ENCODE measurements at regions not wholly inside any gene's neighbourhood (a gene's known extent, or its start where the extent isn't known, plus 50 kb on each side); places are given as distances from the start of the nearest gene placed in this dataset.
"Not testable (repeated sequence)": the region's sequence is repeated elsewhere in the genome, so short reads cannot be mapped to it uniquely, and the experiment has no call there.

DNA sequence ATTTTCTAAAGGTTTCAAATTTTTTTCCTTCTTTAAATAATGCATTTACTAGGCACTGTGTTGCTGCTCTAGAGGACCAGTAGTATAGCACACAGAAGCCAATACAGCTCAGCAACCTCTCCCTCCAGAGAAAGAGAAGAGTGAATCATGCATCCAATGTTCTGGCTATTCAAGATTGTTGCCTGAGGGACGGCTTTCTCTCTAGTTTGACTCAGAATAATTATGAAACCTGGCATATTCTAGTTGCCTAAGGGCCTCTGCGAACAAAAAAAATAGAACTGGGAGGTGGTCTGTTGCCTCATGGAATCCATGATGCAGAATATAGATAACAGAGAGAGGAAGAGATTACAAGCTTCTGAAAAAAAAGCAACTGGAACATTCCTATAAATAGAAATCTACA lies 1233.3 kb upstream of the PABPC4L start:
- intact Hi-C loops (cut with DNase I) = no loop called here
- no peak overlapping the region for H3K27ac ChIP-seq (ENCODE audit: low read length)
- H3K4me3 ChIP-seq (ENCODE audit: low read length) = no peak overlapping the region
- H3K9me3 ChIP-seq (ENCODE audit: control insufficient read depth, low read length) = no peaks in the 10 kb centered on the region
- H3K27me3 ChIP-seq (ENCODE audit: control insufficient read depth, insufficient read depth) = no peaks in the 10 kb centered on the region
- ATAC-seq (no peak), DNase-seq (no peak)
- WGBS = 58% methylated on average over 2 of the region's 2 CpGs
- no peaks in the 10 kb centered on the region for H3K4me1 ChIP-seq (ENCODE audit: control insufficient read depth, insufficient read depth, low read length)

DNA sequence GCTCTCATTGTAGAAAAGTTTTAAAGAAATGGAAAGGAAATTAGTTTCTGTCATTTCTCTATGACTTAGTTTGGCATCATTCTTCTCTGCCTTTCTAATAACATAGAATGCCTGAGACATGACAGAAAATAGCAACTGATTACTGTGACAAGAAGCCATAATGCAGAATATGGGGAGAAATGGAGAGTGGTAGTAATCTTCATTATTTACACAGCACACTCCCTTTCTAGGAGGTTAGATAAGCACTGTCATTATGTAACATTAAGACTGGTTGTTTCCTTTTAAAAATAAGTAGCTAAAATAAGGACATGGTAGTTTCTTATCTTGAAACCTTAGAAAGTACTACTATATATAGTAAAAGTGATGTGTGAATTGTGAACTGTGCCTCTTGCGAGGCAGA lies 1227.9 kb upstream of the PABPC4L start:
- no peak for DNase-seq
- Histone ChIP-seq H3K27me3 (ENCODE audit: control insufficient read depth, insufficient read depth) (no peaks in the 10 kb centered on the region), H3K4me3 (ENCODE audit: low read length) (no peak overlapping the region), H3K9me3 (ENCODE audit: control insufficient read depth, low read length) (no peaks in the 10 kb centered on the region), H3K27ac (ENCODE audit: low read length) (no peak overlapping the region), H3K4me1 (ENCODE audit: control insufficient read depth, insufficient read depth, low read length) (no peaks in the 10 kb centered on the region)
- 65% methylated on average over 1 of the region's 1 CpG for WGBS
- ATAC-seq = no peak
- intact Hi-C loops (cut with DNase I) = no loop called here

DNA sequence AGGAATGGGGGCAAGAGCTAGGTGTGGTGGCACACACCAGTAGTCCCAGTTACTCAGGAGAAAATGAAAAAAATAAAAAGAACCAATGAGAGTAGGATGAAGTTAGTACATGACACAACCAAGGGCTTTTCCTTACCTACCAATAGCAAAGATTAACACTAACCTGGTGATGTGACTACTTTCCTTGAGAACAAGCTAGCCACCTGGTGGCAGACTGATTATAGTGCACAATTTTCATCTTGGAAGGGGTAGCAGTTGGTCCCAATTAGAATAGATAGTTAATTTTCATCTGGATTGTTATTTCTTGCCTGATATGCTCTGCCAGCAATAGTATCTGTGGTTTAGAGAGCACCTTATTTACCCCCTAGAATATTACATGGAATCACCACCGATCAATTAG lies 1216.8 kb upstream of the PABPC4L start:
- no peaks in the 10 kb centered on the region for H3K9me3 ChIP-seq (ENCODE audit: control insufficient read depth, low read length)
- 92% methylated on average over 1 of the region's 1 CpG for whole genome bisulfite sequencing
- intact Hi-C loops (cut with DNase I) = no loop called here
- no peak for ATAC-seq
- no peak overlapping the region for H3K4me3 ChIP-seq (ENCODE audit: low read length)
- H3K4me1 ChIP-seq (ENCODE audit: control insufficient read depth, insufficient read depth, low read length) = no peaks in the 10 kb centered on the region
- H3K27me3 ChIP-seq (ENCODE audit: control insufficient read depth, insufficient read depth) = no peaks in the 10 kb centered on the region
- DNase-seq = no peak
- H3K27ac ChIP-seq (ENCODE audit: low read length) = no peak overlapping the region

DNA sequence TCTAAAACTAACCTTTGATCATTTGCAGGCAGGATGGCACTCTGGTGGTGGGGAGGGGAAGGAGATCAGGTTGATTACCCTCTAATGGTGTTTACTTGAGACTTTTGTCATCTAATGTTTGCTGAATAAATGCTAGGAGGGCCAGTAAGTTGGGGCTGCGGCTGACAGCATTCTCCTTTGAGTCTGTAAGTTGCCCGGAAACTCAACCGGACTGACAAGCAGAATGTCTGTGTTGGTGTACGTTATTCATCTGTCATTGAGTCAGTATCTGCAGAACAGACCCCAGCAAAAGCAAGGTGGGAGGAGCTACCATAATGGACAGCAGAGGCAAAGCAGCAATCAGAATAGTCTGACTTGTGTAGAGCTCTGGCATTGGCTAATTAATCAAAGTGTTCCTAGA lies 1210.6 kb upstream of the PABPC4L start:
- no peak overlapping the region for H3K27ac ChIP-seq (ENCODE audit: low read length)
- H3K4me1 ChIP-seq (ENCODE audit: control insufficient read depth, insufficient read depth, low read length) = no peaks in the 10 kb centered on the region
- no peaks in the 10 kb centered on the region for H3K27me3 ChIP-seq (ENCODE audit: control insufficient read depth, insufficient read depth)
- DNase-seq (no peak), ATAC-seq (no peak)
- intact Hi-C loops (cut with DNase I) = no loop called here
- WGBS = 51% methylated on average over 4 of the region's 4 CpGs
- H3K4me3 ChIP-seq (ENCODE audit: low read length) = no peak overlapping the region
- H3K9me3 ChIP-seq (ENCODE audit: control insufficient read depth, low read length) = no peaks in the 10 kb centered on the region

DNA sequence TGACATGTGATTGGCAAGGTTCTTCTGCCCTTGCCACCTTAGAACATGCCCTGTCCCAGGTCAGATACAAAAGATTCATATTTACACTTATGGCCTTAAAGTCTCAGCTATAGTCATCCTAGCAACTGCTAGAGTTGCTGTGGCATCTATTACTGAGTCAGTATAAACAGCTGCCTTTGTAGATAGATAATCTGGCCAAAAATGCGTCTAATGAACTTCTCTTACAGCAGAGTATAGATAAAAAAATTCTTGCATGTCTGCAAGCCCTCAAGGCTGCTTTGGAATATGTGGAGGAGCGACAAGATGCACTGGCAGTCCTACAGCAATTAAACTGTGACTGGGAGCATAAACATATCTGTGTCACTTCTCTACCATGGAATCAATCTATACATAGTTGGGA lies 1209.7 kb upstream of the PABPC4L start:
- H3K9me3 ChIP-seq (ENCODE audit: control insufficient read depth, low read length) = no peaks in the 10 kb centered on the region
- no peak for DNase-seq
- H3K27me3 ChIP-seq (ENCODE audit: control insufficient read depth, insufficient read depth) = no peaks in the 10 kb centered on the region
- WGBS = 40% methylated on average over 2 of the region's 2 CpGs
- ATAC-seq = no peak
- no peaks in the 10 kb centered on the region for H3K4me1 ChIP-seq (ENCODE audit: control insufficient read depth, insufficient read depth, low read length)
- H3K27ac ChIP-seq (ENCODE audit: low read length) = no peak overlapping the region
- intact Hi-C loops (cut with DNase I) = no loop called here
- no peak overlapping the region for H3K4me3 ChIP-seq (ENCODE audit: low read length)

DNA sequence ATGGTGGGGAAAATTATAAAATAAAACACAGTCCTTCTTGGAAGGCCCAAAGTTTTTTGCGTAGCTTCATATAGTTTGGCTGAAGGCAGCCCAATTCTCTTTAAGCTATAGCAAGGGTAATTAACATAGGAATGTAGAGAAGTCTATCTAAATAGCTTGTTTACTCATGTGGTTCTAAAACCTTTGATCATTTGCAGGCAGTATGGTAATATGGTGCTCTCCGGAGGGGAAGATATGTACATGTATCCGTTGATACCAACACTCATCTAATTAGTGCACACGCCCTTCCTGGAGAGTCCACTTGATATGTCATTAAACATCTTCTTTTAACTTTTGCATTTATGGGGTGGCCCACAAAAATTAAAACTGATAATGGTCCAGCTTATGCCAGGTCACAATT lies 1207.7 kb upstream of the PABPC4L start:
- H3K27me3 ChIP-seq (ENCODE audit: control insufficient read depth, insufficient read depth); H3K4me1 ChIP-seq (ENCODE audit: control insufficient read depth, insufficient read depth, low read length); ATAC-seq; H3K9me3 ChIP-seq (ENCODE audit: control insufficient read depth, low read length); DNase-seq; H3K27ac ChIP-seq (ENCODE audit: low read length); H3K4me3 ChIP-seq (ENCODE audit: low read length); intact Hi-C loops (cut with DNase I): not testable (repeated sequence)
- WGBS = 84% methylated on average over 4 of the region's 4 CpGs

DNA sequence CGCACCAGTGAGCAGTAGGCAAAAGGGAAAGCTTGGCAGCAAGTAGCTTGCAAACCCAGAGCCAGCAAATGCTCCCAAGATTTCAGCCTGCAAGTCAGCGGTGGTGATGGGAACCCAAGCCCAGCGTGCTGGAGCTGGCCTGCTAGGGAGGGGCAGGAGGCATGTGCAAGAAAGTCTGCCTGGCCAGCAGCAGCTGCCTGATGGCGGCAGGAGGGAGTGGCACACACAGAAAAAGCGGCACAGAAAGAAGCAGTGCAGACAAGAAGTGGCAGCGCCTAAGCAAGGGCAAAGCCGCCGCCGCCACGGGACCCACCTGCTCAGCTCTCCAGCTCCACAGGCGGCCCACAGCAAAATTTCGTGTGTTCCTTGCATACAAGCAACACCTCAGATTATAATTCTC lies 1206.5 kb upstream of the PABPC4L start:
- ATAC-seq = no peak
- peak in 1 of 3 donors; percentile 18 for DNase-seq
- Histone ChIP-seq H3K4me3 (ENCODE audit: low read length) (no peak overlapping the region), H3K27ac (ENCODE audit: low read length) (no peak overlapping the region), H3K9me3 (ENCODE audit: control insufficient read depth, low read length) (no peaks in the 10 kb centered on the region), H3K27me3 (ENCODE audit: control insufficient read depth, insufficient read depth) (no peaks in the 10 kb centered on the region), H3K4me1 (ENCODE audit: control insufficient read depth, insufficient read depth, low read length) (no peaks in the 10 kb centered on the region)
- WGBS = 90% methylated on average over 12 of the region's 12 CpGs
- intact Hi-C loops (cut with DNase I) = no loop called here

DNA sequence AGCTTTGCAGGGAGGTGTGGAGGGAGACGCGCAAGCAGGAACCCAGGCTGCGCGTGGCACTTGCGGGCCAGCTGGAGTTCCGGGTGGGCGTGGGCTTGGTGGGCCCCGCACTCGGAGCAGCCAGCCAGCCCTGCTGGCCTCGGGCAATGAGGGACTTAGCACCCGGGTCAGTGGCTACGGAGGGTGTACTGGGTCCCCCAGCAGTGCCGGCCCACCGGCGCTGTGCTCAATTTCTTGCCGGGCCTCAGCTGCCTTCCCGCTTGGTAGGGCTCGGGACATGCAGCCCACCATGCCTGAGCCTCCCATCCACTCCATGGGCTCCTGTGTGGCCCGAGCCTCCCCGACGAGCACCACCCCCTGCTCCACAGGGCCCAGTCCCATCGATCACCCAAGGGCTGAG lies 1205.0 kb upstream of the PABPC4L start:
- intact Hi-C loops (cut with DNase I); H3K27ac ChIP-seq (ENCODE audit: low read length); H3K27me3 ChIP-seq (ENCODE audit: control insufficient read depth, insufficient read depth); H3K4me1 ChIP-seq (ENCODE audit: control insufficient read depth, insufficient read depth, low read length); H3K9me3 ChIP-seq (ENCODE audit: control insufficient read depth, low read length); H3K4me3 ChIP-seq (ENCODE audit: low read length); ATAC-seq: not testable (repeated sequence)
- peak in 1 of 3 donors; percentile 31 for DNase-seq
- 92% methylated on average over 22 of the region's 22 CpGs for WGBS

DNA sequence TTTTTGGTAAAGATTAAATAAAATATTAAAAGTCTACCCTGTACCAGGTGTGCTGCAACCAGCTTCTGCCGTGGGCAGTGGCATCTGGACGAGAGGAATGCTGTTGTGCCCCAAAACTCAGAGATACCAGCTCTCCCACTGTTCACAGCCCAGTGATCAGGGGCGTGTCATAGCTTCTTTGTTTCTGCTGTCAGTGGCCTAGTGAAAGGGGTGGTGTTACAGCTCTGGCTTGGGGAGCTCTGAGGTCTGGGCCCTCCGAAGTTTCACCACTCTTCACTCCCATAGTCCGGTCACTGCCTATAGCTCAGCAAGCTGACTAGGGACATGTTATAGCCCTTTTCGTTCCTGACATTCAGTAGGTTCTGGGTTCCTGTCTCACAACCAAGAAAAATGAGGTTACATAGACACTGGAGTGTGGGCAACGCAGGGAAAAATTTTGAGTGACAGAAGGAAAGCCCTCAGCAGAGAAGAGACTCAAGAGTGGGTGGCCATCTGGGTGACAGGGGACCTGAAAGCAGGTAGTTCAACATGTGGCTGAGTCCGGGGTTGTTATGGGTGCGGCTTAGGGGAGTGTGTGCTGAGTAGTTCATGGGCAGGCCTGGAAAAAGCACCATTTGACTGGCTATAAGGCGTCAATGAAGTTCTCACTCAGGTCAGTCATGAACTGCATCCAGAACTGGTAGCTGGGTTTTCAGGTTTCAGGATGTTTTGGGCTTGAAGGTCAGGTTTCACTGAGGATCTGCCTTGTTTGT lies 1184.4 kb upstream of the PABPC4L start:
- no peak overlapping the region for H3K27ac ChIP-seq (ENCODE audit: low read length)
- H3K27me3 ChIP-seq (ENCODE audit: control insufficient read depth, insufficient read depth) = no peaks in the 10 kb centered on the region
- WGBS = 83% methylated on average over 10 of the region's 10 CpGs
- no peak for ATAC-seq
- intact Hi-C loops (cut with DNase I) = no loop called here
- H3K9me3 ChIP-seq (ENCODE audit: control insufficient read depth, low read length) = no peaks in the 10 kb centered on the region
- no peaks in the 10 kb centered on the region for H3K4me1 ChIP-seq (ENCODE audit: control insufficient read depth, insufficient read depth, low read length)
- no peak for DNase-seq
- H3K4me3 ChIP-seq (ENCODE audit: low read length) = no peak overlapping the region

DNA sequence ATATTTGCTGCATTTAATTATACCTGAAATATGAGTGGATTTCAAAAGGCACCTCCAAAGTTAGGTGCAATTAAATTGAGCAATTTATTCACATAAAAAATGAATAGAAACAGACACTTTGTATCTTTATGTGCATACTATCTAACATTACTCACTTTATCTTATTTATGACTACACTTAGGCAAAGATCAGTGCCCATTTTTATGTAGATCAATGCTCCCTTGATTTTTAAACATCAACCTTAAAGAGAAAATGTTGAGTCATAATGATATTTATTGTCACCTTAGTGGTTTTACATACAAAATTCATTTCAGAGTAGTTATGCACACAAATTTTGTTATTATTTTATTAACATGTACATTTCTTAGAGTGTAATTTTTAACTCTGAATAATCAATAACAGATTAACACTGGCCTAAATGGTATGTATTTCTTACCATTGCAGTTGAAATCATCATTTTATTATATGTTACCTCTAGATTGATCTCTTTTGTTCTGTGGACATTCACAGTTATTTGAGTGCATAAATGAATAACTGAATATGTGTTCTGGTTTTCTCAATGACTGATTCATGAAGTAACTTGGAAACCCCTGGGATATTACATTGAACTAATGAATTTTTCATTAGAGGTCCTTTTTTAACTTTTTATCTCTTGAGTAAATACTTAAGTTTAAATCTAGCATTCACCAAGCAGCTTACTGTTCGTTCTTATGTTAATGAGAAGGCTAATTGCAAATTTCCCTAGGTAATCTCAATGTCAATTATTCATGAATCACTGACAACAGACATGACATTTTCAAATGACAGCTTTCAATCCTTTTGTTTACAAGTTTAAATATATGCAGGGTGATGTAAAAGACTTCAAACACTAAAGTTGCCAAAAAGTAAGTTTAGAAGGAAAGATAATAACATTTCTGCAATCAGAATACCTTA lies 1182.0 kb upstream of the PABPC4L start:
- ATAC-seq (no peak), DNase-seq (no peak)
- Histone ChIP-seq H3K4me1 (ENCODE audit: control insufficient read depth, insufficient read depth, low read length) (no peaks in the 10 kb centered on the region), H3K9me3 (ENCODE audit: control insufficient read depth, low read length) (no peaks in the 10 kb centered on the region), H3K27me3 (ENCODE audit: control insufficient read depth, insufficient read depth) (no peaks in the 10 kb centered on the region), H3K4me3 (ENCODE audit: low read length) (no peak overlapping the region), H3K27ac (ENCODE audit: low read length) (no peak overlapping the region)
- WGBS = 49% methylated on average over 1 of the region's 1 CpG
- intact Hi-C loops (cut with DNase I) = no loop called here

DNA sequence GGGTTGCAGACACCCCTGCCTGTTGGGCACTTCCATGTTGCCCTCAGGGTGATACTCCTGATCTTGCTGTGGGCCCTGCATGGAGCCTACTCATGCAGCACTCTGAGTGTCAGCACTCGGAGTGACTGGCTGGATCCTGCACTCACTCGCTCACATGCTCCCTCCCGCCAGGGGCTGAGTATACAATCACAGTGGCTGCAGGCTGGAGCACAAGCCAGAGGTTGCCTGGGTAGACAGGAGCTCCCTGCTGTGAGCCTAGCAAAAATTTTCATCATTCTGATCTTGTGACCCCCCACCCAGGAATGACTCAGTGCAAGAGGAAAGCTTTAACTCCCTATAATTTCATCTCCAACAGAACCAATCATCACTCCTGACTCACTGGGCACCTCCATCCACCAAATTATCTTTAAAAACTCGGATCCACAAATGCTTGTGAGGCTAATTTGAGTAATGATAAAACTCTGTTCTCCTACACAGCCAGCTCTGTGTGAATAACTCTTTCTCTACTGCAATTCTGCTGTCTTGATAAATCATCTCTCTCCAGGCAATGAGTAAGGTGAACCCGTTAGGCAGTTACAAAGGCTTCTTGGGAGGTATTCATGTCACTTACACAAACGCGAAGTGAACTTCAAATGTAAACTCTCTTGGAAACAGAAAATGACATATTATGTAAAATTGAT lies 1180.8 kb upstream of the PABPC4L start:
- no peaks in the 10 kb centered on the region for H3K4me1 ChIP-seq (ENCODE audit: control insufficient read depth, insufficient read depth, low read length)
- H3K27me3 ChIP-seq (ENCODE audit: control insufficient read depth, insufficient read depth) = no peaks in the 10 kb centered on the region
- WGBS = 70% methylated on average over 7 of the region's 7 CpGs
- H3K27ac ChIP-seq (ENCODE audit: low read length) = no peak overlapping the region
- H3K4me3 ChIP-seq (ENCODE audit: low read length) = no peak overlapping the region
- no peaks in the 10 kb centered on the region for H3K9me3 ChIP-seq (ENCODE audit: control insufficient read depth, low read length)
- DNase-seq = no peak
- ATAC-seq = no peak
- intact Hi-C loops (cut with DNase I) = no loop called here

Measured in right cardiac atrium (tissue), 5 donors.